RKO (cell line): ENCODE measurements at regions not wholly inside any gene's neighbourhood (a gene's known extent, or its start where the extent isn't known, plus 50 kb on each side); places are given as distances from the start of the nearest gene placed in this dataset.
A peak's percentile ranks its signal among the peaks of the same experiment; 100 is the strongest.

Experiments
- DNase-seq: peaks from one replicate; pipeline ENCODE4 v3.0.0-alpha.2; 2016; ENCODE audit warnings: low spot score

- peak; percentile 90 for DNase-seq
Observed at GRCh38 chr7:17234398-17235031, 63.9 kb upstream of the AHR start.

GRCh38 chr7:17236171-17236570 lies 62.3 kb upstream of the AHR start:
- DNase-seq: no peak

- no peak for DNase-seq
Observed at GRCh38 chr7:17236603-17237002, 61.8 kb upstream of the AHR start.

GRCh38 chr7:17239046-17239445 lies 59.4 kb upstream of the AHR start:
- no peak for DNase-seq

GRCh38 chr7:17239683-17240521 lies 58.5 kb upstream of the AHR start:
- no peak for DNase-seq

GRCh38 chr7:17242504-17242903 lies 55.9 kb upstream of the AHR start:
- no peak for DNase-seq

GRCh38 chr7:17244786-17245185 lies 53.7 kb upstream of the AHR start:
- no peak for DNase-seq

GRCh38 chr7:17247357-17247756 lies 51.1 kb upstream of the AHR start:
- no peak for DNase-seq

GRCh38 chr7:17248527-17248926 lies 49.9 kb upstream of the AHR start:
- DNase-seq: no peak
